Osteoblast (primary cell): ENCODE measurements at regions not wholly inside any gene's neighbourhood (a gene's known extent, or its start where the extent isn't known, plus 50 kb on each side); places are given as distances from the start of the nearest gene placed in this dataset.
A peak's percentile ranks its signal among the peaks of the same experiment; 100 is the strongest.

Experiments
- DNase-seq: peaks from one replicate; pipeline ENCODE4 v3.0.0; 2011; ENCODE audit warnings: low spot score, mixed read lengths; ENCODE audit not compliant: insufficient read length; ENCODE audit errors: missing footprints
- H2AFZ ChIP-seq: 2 replicates; pipeline ENCODE4 v1.6.0; 2011; ENCODE audit warnings: mild to moderate bottlenecking, low read length
- H3K27ac ChIP-seq: 2 replicates; pipeline ENCODE4 v1.5.1; 2011; ENCODE audit warnings: mild to moderate bottlenecking, low read depth, low read length, moderate library complexity
- H3K27me3 ChIP-seq: 2 replicates; pipeline ENCODE4 v1.6.0; 2012; ENCODE audit warnings: mild to moderate bottlenecking, control low read depth, inconsistent platforms, low read length, moderate library complexity; ENCODE audit not compliant: insufficient read depth
- H3K36me3 ChIP-seq: 2 replicates; pipeline ENCODE4 v1.5.1; 2011; ENCODE audit warnings: mild to moderate bottlenecking, low read length, control low read depth, moderate library complexity; ENCODE audit not compliant: insufficient read depth
- H3K4me1 ChIP-seq: 2 replicates; pipeline ENCODE4 v1.5.1; 2011; ENCODE audit warnings: mild to moderate bottlenecking, low read length, control low read depth, moderate library complexity; ENCODE audit not compliant: insufficient read depth
- H3K4me2 ChIP-seq: 2 replicates; pipeline ENCODE4 v1.6.0; 2011; ENCODE audit warnings: mild to moderate bottlenecking, low read length; ENCODE audit not compliant: insufficient read depth
- H3K4me3 ChIP-seq: fragments of 200-600 bp; sonication (generic); 3 replicates; pipeline ENCODE4 v1.5.1; 2012; ENCODE audit warnings: mild to moderate bottlenecking, low read length, inconsistent platforms; ENCODE audit not compliant: insufficient read depth
- H3K79me2 ChIP-seq: 2 replicates; pipeline ENCODE4 v1.6.0; 2012; ENCODE audit warnings: mild to moderate bottlenecking, low read length, control low read depth, inconsistent platforms; ENCODE audit not compliant: insufficient read depth
- H3K9me3 ChIP-seq: 2 replicates; pipeline ENCODE4 v1.5.1; 2011; ENCODE audit warnings: low read depth, low read length, control low read depth
- H4K20me1 ChIP-seq: 2 replicates; pipeline ENCODE4 v1.6.0; 2012; ENCODE audit warnings: mild to moderate bottlenecking, low read length, control low read depth; ENCODE audit not compliant: insufficient read depth
- TF ChIP-seq, protein P1 (sequence below): IDR thresholded peaks from 2 replicates; pipeline ENCODE4 v1.5.1; 2011; ENCODE audit warnings: mild to moderate bottlenecking, low read depth, low read length, moderate library complexity; ENCODE audit errors: extremely low read depth

DNA sequence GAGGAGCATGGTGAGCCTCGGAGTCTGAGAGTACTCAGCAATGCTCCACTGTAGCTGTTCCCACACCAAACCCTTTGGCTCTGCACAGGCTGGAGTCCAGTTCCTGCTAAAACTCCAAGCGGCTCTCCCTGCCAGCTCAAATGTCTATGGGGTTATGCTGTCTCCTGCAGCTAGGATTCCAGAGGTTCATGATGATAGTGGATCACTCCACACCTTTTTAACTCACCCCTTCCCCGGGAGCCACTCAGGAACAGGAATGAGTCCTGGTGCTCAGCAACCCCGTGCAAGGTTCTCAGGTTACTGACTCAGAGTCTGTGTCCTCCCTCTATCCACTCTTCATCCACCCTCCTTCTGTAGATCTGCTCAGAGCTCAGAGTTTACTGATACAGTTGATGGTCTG lies 410.0 kb downstream of the CDH19 start:
- H3K9me3 ChIP-seq, result peaks cover 4% of the 10 kb centered on the region
- H3K4me1 ChIP-seq, result no peaks in the 10 kb centered on the region
- no peaks in the 10 kb centered on the region for H3K27me3 ChIP-seq
- H2AFZ ChIP-seq, result no peak overlapping the region
- no peak overlapping the region for H3K27ac ChIP-seq
- H3K36me3 ChIP-seq, result no peaks in the 10 kb centered on the region
- H3K79me2 ChIP-seq, result no peaks in the 10 kb centered on the region
- no peak overlapping the region for H3K4me2 ChIP-seq
- no peaks in the 10 kb centered on the region for H4K20me1 ChIP-seq
- no peak overlapping the region for H3K4me3 ChIP-seq
- TF ChIP-seq, protein P1, sequence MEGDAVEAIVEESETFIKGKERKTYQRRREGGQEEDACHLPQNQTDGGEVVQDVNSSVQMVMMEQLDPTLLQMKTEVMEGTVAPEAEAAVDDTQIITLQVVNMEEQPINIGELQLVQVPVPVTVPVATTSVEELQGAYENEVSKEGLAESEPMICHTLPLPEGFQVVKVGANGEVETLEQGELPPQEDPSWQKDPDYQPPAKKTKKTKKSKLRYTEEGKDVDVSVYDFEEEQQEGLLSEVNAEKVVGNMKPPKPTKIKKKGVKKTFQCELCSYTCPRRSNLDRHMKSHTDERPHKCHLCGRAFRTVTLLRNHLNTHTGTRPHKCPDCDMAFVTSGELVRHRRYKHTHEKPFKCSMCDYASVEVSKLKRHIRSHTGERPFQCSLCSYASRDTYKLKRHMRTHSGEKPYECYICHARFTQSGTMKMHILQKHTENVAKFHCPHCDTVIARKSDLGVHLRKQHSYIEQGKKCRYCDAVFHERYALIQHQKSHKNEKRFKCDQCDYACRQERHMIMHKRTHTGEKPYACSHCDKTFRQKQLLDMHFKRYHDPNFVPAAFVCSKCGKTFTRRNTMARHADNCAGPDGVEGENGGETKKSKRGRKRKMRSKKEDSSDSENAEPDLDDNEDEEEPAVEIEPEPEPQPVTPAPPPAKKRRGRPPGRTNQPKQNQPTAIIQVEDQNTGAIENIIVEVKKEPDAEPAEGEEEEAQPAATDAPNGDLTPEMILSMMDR, result no peak
- DNase-seq, result peak; percentile 10

DNA sequence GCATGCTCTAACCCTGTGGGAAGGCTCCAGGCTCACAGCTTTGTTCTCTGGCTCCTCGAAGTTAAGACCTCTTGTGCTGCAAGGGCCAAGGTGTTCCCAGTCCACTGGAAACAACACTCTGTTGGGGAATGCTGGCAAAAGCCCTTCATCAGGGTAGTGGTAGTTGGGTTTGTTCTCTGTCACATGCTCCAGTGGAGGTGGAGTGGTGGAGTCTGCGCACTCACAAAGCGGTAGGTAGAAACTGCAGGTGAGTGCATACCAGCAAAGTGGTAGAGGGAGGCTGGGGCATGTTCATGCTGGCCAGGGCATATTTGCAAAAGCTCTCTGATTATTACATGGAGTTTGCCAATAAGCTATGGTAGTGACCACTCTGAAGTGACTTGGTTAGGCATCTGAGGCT lies 410.5 kb downstream of the CDH19 start:
- H3K36me3 ChIP-seq, result no peaks in the 10 kb centered on the region
- H2AFZ ChIP-seq, result no peak overlapping the region
- H3K27ac ChIP-seq, result no peak overlapping the region
- H3K27me3 ChIP-seq, result no peaks in the 10 kb centered on the region
- H3K4me3 ChIP-seq, result no peak overlapping the region
- no peak overlapping the region for H3K4me2 ChIP-seq
- peaks cover 4% of the 10 kb centered on the region for H3K9me3 ChIP-seq
- DNase-seq, result no peak
- no peaks in the 10 kb centered on the region for H3K4me1 ChIP-seq
- TF ChIP-seq, protein P1, result no peak
- H4K20me1 ChIP-seq, result no peaks in the 10 kb centered on the region
- no peaks in the 10 kb centered on the region for H3K79me2 ChIP-seq

DNA sequence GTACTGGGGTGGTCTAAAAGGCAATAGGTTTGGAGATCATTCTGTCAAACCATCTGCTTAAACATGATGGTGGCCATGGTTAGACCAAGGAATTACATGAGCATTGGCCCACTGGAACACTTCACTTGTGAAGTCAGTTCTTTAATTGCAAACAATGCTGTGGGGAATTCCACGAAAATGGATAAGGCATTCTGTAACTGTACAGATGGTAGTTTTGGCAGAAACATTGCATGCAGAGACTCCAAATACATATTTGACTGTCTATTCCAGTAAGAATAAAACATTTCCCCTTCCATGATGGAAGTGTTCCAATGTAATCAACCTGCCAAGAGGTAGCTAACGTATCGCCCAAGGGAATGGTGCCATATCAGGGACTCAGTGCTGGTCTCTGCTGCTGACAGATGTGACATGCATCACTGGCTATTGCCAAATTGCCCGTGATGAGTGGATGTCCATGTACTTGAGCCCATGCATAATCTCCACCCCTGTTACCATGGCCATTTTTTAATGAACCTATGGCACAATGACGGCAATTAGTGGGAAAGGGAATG lies 417.9 kb downstream of the CDH7 start:
- Histone ChIP-seq H3K9me3 (peaks cover 7% of the 10 kb centered on the region), H3K4me3 (no peak overlapping the region), H3K27ac (no peak overlapping the region), H3K79me2 (no peaks in the 10 kb centered on the region), H4K20me1 (no peaks in the 10 kb centered on the region), H2AFZ (no peak overlapping the region), H3K4me1 (no peaks in the 10 kb centered on the region), H3K27me3 (no peaks in the 10 kb centered on the region), H3K4me2 (no peak overlapping the region), H3K36me3 (no peaks in the 10 kb centered on the region)
- no peak for DNase-seq
- TF ChIP-seq, protein P1, result no peak

DNA sequence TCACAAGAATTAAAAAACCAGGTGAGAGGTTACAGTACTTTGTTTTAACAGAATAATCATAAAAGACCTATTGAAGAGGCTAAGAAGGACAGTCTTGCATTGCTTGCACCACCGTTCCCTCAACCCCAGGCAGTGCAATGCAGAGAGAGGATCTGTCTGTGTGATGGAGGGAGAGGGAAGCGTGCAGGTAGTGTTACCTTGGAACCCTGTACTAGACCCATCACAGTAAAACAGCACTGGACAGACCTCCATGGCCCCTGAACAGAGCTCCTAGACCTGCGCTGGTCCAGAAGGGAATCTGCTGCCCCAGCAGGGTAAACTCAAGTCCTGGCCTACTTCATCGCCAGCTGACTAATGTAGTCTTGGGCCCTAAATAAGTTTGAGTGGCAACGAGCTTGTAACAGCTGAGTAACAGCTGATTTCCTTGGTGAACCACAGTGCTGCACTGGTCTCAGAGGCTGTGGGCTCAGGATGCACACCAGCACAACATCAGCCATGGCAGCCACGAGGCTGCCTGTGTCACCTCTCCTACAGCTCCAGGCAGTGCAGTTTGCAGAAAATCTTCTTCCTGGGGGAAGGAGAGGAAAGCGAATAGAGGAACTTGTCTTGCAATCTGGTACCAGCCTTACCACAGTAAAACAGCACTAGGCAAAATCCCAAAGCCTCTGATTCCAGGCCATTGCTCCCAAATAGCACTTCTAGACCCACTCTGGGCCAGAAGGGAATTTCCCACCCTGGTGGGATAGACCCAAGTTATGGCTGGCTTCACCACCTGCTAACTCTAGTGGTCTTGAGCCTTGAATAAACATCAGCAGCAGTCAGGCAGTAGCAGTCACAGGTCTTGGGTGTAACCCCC lies 417.2 kb downstream of the CDH7 start:
- Histone ChIP-seq H3K4me1 (no peaks in the 10 kb centered on the region), H2AFZ (no peak overlapping the region), H3K9me3 (peaks cover 7% of the 10 kb centered on the region), H3K4me3 (no peak overlapping the region), H3K79me2 (no peaks in the 10 kb centered on the region), H3K27me3 (no peaks in the 10 kb centered on the region), H4K20me1 (no peaks in the 10 kb centered on the region), H3K36me3 (no peaks in the 10 kb centered on the region), H3K27ac (no peak overlapping the region), H3K4me2 (no peak overlapping the region)
- no peak for DNase-seq
- TF ChIP-seq, protein P1, result no peak
